Neural progenitor cell (in vitro differentiated cells): ENCODE measurements at regions not wholly inside any gene's neighbourhood (a gene's known extent, or its start where the extent isn't known, plus 50 kb on each side); places are given as distances from the start of the nearest gene placed in this dataset.

ENCODE experiments used
- DNase-seq: peaks from one replicate; pipeline ENCODE4 v3.0.0-alpha.2; 2016; ENCODE audit warnings: low spot score
- H2AFZ ChIP-seq: fragments of 200-600 bp; sonication (generic); replicated peaks from 2 replicates; pipeline ENCODE4 v1.6.1; 2016; ENCODE audit warnings: antibody characterized with exemption
- H3F3A ChIP-seq: fragments of 200-600 bp; sonication (generic); 2 replicates; pipeline ENCODE4 v1.6.1; 2016; ENCODE audit warnings: antibody characterized with exemption, low read depth
- H3K27ac ChIP-seq: fragments of 200-600 bp; sonication (generic); 2 replicates; pipeline ENCODE4 v1.5.1; 2016; ENCODE audit warnings: mild to moderate bottlenecking
- H3K27me3 ChIP-seq: fragments of 200-600 bp; sonication (generic); 2 replicates; pipeline ENCODE4 v1.6.1; 2016; ENCODE audit warnings: mild to moderate bottlenecking, moderate library complexity
- H3K36me3 ChIP-seq: fragments of 200-600 bp; sonication (generic); 2 replicates; pipeline ENCODE4 v1.5.1; 2016
- H3K4me1 ChIP-seq: fragments of 200-600 bp; sonication (generic); 2 replicates; pipeline ENCODE4 v1.6.1; 2016; ENCODE audit warnings: mixed run types
- H3K4me2 ChIP-seq: fragments of 200-600 bp; sonication (generic); 2 replicates; pipeline ENCODE4 v1.6.1; 2016
- H3K4me3 ChIP-seq: fragments of 200-600 bp; sonication (generic); 2 replicates; pipeline ENCODE4 v1.5.1; 2016
- H3K79me2 ChIP-seq: fragments of 200-600 bp; sonication (generic); 2 replicates; pipeline ENCODE4 v1.6.1; 2016; ENCODE audit warnings: low read depth
- H3K9ac ChIP-seq: fragments of 200-600 bp; sonication (generic); 2 replicates; pipeline ENCODE4 v1.6.1; 2016
- H3K9me3 ChIP-seq: fragments of 200-600 bp; sonication (generic); 2 replicates; pipeline ENCODE4 v1.5.1; 2016; ENCODE audit warnings: low read depth
- H4K20me1 ChIP-seq: fragments of 200-600 bp; sonication (generic); 2 replicates; pipeline ENCODE4 v1.6.1; 2016; ENCODE audit warnings: low read depth
- H3K27ac Mint-ChIP-seq: 3 replicates; pipeline ENCODE4 v1.8.0; 2021; ENCODE audit warnings: mixed read lengths
- H3K27me3 Mint-ChIP-seq: 2 replicates; pipeline ENCODE4 v1.8.0; 2022; ENCODE audit warnings: low read depth, mild to moderate bottlenecking, inconsistent platforms, moderate library complexity, mixed read lengths; ENCODE audit not compliant: insufficient read depth
- H3K36me3 Mint-ChIP-seq: 3 replicates; pipeline ENCODE4 v1.8.0; 2021; ENCODE audit warnings: mixed read lengths
- H3K4me1 Mint-ChIP-seq: 3 replicates; pipeline ENCODE4 v1.8.0; 2021; ENCODE audit warnings: mixed read lengths
- H3K4me3 Mint-ChIP-seq: 3 replicates; pipeline ENCODE4 v1.8.0; 2021; ENCODE audit warnings: mild to moderate bottlenecking, moderate library complexity, mixed read lengths
- H3K9me3 Mint-ChIP-seq: 3 replicates; pipeline ENCODE4 v1.8.0; 2020; ENCODE audit warnings: mixed read lengths
- EZH2 ChIP-seq: fragments of 200-600 bp; sonication (generic); IDR thresholded peaks from 2 replicates; pipeline ENCODE4 v1.6.1; 2017; ENCODE audit warnings: antibody characterized with exemption, mild to moderate bottlenecking, moderate library complexity
- EZH2phosphoT487 ChIP-seq: fragments of 200-600 bp; sonication (generic); IDR thresholded peaks from 2 replicates; pipeline ENCODE4 v1.6.1; 2017; ENCODE audit warnings: antibody characterized with exemption
- TF ChIP-seq, protein P1 (sequence below): fragments of 200-600 bp; sonication (generic); IDR thresholded peaks from 2 replicates; pipeline ENCODE4 v1.5.1; 2017; ENCODE audit warnings: antibody characterized with exemption, mild to moderate bottlenecking

DNA sequence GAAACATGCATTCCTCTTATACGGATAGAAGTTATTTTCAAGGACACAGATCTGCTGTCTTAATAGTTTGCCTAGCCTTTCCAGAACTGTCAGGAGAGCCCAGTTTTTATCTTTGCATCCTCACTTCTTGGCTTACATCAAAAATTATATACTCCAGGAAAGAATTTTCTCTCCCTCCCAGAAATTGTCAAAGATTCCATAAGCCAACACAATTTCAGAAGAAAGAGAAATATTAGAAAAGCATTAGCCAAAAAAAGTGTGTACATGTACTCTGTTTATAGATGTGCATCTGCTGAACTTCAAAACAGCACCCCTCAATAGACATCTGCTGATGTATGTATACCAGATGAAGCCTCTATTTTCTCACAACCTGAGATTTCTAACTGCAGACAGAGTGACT lies 210.4 kb downstream of the METTL4 start:
- no peaks in the 10 kb centered on the region for H3F3A ChIP-seq
- no peak overlapping the region for H3K27ac ChIP-seq
- H3K27me3 Mint-ChIP-seq, result peaks cover 4% of the 10 kb centered on the region
- no peaks in the 10 kb centered on the region for H3K36me3 Mint-ChIP-seq
- H3K4me3 ChIP-seq, result no peak overlapping the region
- no peaks in the 10 kb centered on the region for H4K20me1 ChIP-seq
- no peaks in the 10 kb centered on the region for H3K9me3 Mint-ChIP-seq
- H3K9ac ChIP-seq, result no peak overlapping the region
- H2AFZ ChIP-seq, result no peak overlapping the region
- no peak for DNase-seq
- H3K9me3 ChIP-seq, result no peaks in the 10 kb centered on the region
- H3K4me1 Mint-ChIP-seq, result no peaks in the 10 kb centered on the region
- H3K4me1 ChIP-seq, result no peaks in the 10 kb centered on the region
- H3K36me3 ChIP-seq, result no peaks in the 10 kb centered on the region
- no peaks in the 10 kb centered on the region for H3K79me2 ChIP-seq
- no peak overlapping the region for H3K4me2 ChIP-seq
- no peak overlapping the region for H3K4me3 Mint-ChIP-seq
- no peak overlapping the region for H3K27ac Mint-ChIP-seq
- H3K27me3 ChIP-seq, result no peaks in the 10 kb centered on the region
- TF ChIP-seq EZH2 (no peak), EZH2phosphoT487 (no peak)
- TF ChIP-seq, protein P1, sequence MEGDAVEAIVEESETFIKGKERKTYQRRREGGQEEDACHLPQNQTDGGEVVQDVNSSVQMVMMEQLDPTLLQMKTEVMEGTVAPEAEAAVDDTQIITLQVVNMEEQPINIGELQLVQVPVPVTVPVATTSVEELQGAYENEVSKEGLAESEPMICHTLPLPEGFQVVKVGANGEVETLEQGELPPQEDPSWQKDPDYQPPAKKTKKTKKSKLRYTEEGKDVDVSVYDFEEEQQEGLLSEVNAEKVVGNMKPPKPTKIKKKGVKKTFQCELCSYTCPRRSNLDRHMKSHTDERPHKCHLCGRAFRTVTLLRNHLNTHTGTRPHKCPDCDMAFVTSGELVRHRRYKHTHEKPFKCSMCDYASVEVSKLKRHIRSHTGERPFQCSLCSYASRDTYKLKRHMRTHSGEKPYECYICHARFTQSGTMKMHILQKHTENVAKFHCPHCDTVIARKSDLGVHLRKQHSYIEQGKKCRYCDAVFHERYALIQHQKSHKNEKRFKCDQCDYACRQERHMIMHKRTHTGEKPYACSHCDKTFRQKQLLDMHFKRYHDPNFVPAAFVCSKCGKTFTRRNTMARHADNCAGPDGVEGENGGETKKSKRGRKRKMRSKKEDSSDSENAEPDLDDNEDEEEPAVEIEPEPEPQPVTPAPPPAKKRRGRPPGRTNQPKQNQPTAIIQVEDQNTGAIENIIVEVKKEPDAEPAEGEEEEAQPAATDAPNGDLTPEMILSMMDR, result no peak

DNA sequence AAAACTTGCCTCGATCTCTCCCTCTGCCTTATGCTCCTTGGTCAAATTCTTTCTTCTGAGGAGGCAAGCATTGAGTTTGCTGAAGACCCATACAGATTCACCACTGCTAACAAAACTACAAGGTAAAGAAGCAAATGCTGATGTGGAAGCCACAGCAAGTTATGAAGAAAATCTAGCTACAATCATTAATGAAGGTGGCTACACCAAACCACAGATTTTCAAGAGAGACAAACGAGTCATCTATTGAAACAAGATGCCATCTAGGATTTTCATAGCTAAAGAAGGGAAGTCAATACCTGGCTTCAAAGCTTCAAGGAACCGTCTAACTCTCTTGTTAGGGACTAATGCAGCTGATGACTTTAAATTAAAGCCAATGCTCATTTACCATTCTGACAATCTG lies 203.2 kb downstream of the METTL4 start:
- peaks cover 2% of the 10 kb centered on the region for H3K9me3 Mint-ChIP-seq
- TF ChIP-seq EZH2phosphoT487 (no peak), EZH2 (no peak)
- TF ChIP-seq, protein P1, result no peak
- Histone ChIP-seq H2AFZ (no peak overlapping the region), H3K4me1 (no peaks in the 10 kb centered on the region), H3K4me3 (no peak overlapping the region), H3K9me3 (no peaks in the 10 kb centered on the region), H3K9ac (no peak overlapping the region), H4K20me1 (no peaks in the 10 kb centered on the region), H3K27ac (no peak overlapping the region), H3K4me2 (no peak overlapping the region), H3F3A (no peaks in the 10 kb centered on the region), H3K79me2 (no peaks in the 10 kb centered on the region), H3K27me3 (no peaks in the 10 kb centered on the region), H3K36me3 (no peaks in the 10 kb centered on the region)
- no peaks in the 10 kb centered on the region for H3K36me3 Mint-ChIP-seq
- H3K27me3 Mint-ChIP-seq, result peaks cover 2% of the 10 kb centered on the region
- no peaks in the 10 kb centered on the region for H3K4me1 Mint-ChIP-seq
- H3K27ac Mint-ChIP-seq, result no peak overlapping the region
- no peak for DNase-seq
- H3K4me3 Mint-ChIP-seq, result no peak overlapping the region

DNA sequence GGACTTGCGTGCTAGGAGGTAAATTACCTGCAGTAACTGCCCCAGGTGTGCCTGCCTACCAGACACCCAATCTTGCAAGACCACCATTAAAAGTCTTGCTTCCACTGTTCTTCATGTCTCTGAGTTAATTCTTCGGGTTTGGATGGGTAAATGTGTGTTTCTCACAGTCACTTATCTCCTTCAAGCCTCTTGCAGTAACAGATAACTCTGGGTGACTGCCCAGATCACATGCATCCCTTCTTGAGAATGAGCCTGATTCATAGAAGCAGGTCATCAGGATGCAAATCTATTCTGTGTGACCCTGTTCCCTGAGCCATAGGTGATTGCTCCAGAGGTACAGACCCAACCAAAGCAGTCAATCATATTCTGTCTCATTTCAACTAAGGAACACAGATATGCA lies 194.6 kb downstream of the METTL4 start:
- Mint-ChIP-seq H3K27ac (no peak overlapping the region), H3K36me3 (no peaks in the 10 kb centered on the region)

More for the DNA sequence above, 194.6 kb downstream of the METTL4 start:
- Mint-ChIP-seq H3K27me3 (no peaks in the 10 kb centered on the region), H3K4me3 (no peak overlapping the region), H3K4me1 (peaks cover 5% of the 10 kb centered on the region), H3K9me3 (no peaks in the 10 kb centered on the region)
- Histone ChIP-seq H3K4me2 (no peak overlapping the region), H3K9me3 (no peaks in the 10 kb centered on the region), H3K36me3 (no peaks in the 10 kb centered on the region), H3K9ac (no peak overlapping the region), H3K27me3 (no peaks in the 10 kb centered on the region), H2AFZ (no peak overlapping the region), H4K20me1 (no peaks in the 10 kb centered on the region), H3K4me1 (no peaks in the 10 kb centered on the region), H3K27ac (no peak overlapping the region), H3F3A (no peaks in the 10 kb centered on the region), H3K4me3 (no peak overlapping the region), H3K79me2 (no peaks in the 10 kb centered on the region)
- no peak for DNase-seq
- TF ChIP-seq, protein P1, result no peak
- TF ChIP-seq EZH2, result no peak
- TF ChIP-seq EZH2phosphoT487, result no peak
